C4-2B (cell line): ENCODE measurements at regions not wholly inside any gene's neighbourhood (a gene's known extent, or its start where the extent isn't known, plus 50 kb on each side); places are given as distances from the start of the nearest gene placed in this dataset.
"Not testable (repeated sequence)": the region's sequence is repeated elsewhere in the genome, so short reads cannot be mapped to it uniquely, and the experiment has no call there.

Experiments used
- CTCF ChIP-seq: fragments of 450-650 bp; conservative IDR thresholded peaks from 2 replicates; pipeline ENCODE4 v1.5.1; 2017; ENCODE audit warnings: mild to moderate bottlenecking
- ZFX ChIP-seq: fragments of 450-650 bp; IDR thresholded peaks from 2 replicates; pipeline ENCODE4 v1.6.1; 2017

GRCh38 chr4:189602827-189603226 is 337.8 kb upstream of the FRG1 start:
- not testable (repeated sequence) for TF ChIP-seq CTCF, ZFX
